ENCODE measurements at regions not wholly inside any gene's neighbourhood (a gene's known extent, or its start where the extent isn't known, plus 50 kb on each side); places are given as distances from the start of the nearest gene placed in this dataset.
"Not testable (repeated sequence)": the region's sequence is repeated elsewhere in the genome, so short reads cannot be mapped to it uniquely, and the experiment has no call there.

DNA sequence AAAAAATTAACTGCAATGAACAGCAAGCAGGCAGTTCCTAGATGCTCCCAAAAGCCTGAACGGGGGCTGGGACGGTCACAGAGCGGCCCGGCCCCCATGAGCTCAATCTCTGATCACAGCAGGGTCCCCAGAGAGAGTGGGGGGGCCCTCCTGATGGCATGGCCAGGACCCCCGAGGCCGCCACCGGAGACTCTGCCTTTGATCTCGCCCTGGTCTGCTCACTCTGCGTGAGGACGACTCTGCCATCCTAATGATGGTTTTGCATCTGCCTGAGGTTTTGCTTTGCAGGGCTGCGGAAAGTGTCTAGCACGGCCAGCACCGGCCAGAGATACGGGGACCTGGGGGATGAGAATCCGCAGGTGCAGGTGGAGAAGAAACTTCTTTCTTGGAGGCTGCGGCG is 103.8 kb downstream of the SHOX start:
- no peak for DNase-seq (ENCODE audit: low spot score in 2 of 2)
- Histone ChIP-seq H3K4me3 (no peak overlapping the region), H3K9me3 (no peaks in the 10 kb centered on the region), H3K36me3 (no peaks in the 10 kb centered on the region), H3K4me1 (no peaks in the 10 kb centered on the region), H3K27me3 (peaks cover 0 to 5% of the 10 kb centered on the region in 2 donors), H3K27ac (no peak overlapping the region)
- TF ChIP-seq CTCF (IDR thresholded peaks at IDR 0.05) (no peak), POLR2AphosphoS5 (IDR thresholded peaks at IDR 0.05) (no peak), POLR2A (IDR thresholded peaks at IDR 0.05) (no peak)
- intact Hi-C loops (cut with DNase I; ENCODE audit: low total_unique reads): no loop called here

- no peaks in the 10 kb centered on the region for H3K36me3 ChIP-seq
- H3K4me3 ChIP-seq: no peak overlapping the region
- peaks cover 0 to 1% of the 10 kb centered on the region in 2 donors for H3K27me3 ChIP-seq
- DNase-seq (ENCODE audit: low spot score in 2 of 2): no peak
- no peaks in the 10 kb centered on the region for H3K4me1 ChIP-seq
- no peak for TF ChIP-seq POLR2A (IDR thresholded peaks at IDR 0.05)
- TF ChIP-seq POLR2AphosphoS5 (IDR thresholded peaks at IDR 0.05): no peak
- no peak for TF ChIP-seq CTCF (IDR thresholded peaks at IDR 0.05)
- intact Hi-C loops (cut with DNase I; ENCODE audit: low total_unique reads): no loop called here
- H3K27ac ChIP-seq: no peak overlapping the region
- H3K9me3 ChIP-seq: no peaks in the 10 kb centered on the region
Measured at GRCh38 chrX:733961-734360, 103.4 kb downstream of the SHOX start.

DNA sequence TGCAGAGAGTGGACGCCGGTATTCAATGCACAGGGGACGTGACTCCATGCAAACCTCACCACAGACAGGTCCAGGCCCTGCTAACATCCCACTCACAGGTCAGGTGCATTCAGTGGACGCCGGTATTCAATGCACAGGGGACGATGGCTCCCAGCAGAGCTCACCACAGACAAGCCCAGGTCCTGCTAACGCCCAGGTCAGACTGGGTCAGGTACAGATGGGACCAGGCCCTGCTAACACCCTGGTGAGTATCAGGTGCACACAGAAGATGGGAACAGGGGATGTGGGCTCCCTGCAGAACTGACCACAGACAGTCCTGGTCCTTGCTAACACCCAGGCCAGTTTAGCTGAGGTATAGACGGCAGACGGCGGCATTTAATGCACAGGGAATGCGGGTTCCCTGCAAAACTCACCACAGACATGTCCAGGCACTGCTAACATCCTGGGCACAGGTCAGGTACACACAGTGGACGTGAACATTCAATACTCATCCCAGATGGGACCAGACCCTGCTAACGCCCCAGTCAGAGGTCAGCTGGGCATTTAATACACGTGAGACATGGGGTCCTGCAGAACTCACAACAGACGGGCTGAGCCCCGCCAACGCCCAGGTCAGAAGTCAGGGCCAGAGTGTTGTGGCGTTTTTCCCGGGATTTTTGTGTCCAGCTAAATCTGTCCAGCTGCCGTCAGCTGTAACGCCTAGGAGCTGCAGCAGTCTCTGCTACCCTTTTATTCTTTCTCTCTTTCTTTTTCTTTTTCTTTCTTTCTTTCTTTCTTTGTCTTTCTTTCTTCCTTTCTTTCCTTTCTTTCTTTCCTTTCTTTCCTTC is 99.2 kb downstream of the SHOX start:
- H3K4me1 ChIP-seq: no peaks in the 10 kb centered on the region
- TF ChIP-seq POLR2A (IDR thresholded peaks at IDR 0.05): no peak
- no peak for TF ChIP-seq CTCF (IDR thresholded peaks at IDR 0.05)
- no peak for TF ChIP-seq POLR2AphosphoS5 (IDR thresholded peaks at IDR 0.05)
- intact Hi-C loops (cut with DNase I; ENCODE audit: low total_unique reads): no loop called here
- H3K27me3 ChIP-seq: no peaks in the 10 kb centered on the region
- H3K4me3 ChIP-seq: no peak overlapping the region
- no peaks in the 10 kb centered on the region for H3K9me3 ChIP-seq
- DNase-seq (ENCODE audit: low spot score in 2 of 2): no peak
- no peak overlapping the region for H3K27ac ChIP-seq
- no peaks in the 10 kb centered on the region for H3K36me3 ChIP-seq

DNA sequence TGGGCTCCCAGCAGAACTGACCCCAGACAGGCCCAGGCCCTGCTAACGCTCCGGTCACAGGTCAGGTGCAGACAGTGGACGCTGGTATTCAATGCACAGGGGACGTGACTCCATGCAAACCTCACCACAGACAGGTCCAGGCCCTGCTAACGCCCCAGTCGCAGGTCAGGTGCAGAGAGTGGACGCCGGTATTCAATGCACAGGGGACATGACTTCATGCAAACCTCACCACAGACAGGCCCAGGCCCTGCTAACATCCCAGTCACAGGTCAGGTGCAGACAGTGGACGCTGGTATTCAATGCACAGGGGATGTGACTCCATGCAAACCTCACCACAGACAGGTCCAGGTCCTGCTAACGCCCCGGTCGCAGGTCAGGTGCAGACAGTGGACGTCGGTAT is 98.5 kb downstream of the SHOX start:
- intact Hi-C loops (cut with DNase I; ENCODE audit: low total_unique reads); H3K4me3 ChIP-seq; H3K9me3 ChIP-seq; H3K4me1 ChIP-seq; H3K36me3 ChIP-seq; H3K27ac ChIP-seq; H3K27me3 ChIP-seq; DNase-seq (ENCODE audit: low spot score in 2 of 2): not testable (repeated sequence)

DNA sequence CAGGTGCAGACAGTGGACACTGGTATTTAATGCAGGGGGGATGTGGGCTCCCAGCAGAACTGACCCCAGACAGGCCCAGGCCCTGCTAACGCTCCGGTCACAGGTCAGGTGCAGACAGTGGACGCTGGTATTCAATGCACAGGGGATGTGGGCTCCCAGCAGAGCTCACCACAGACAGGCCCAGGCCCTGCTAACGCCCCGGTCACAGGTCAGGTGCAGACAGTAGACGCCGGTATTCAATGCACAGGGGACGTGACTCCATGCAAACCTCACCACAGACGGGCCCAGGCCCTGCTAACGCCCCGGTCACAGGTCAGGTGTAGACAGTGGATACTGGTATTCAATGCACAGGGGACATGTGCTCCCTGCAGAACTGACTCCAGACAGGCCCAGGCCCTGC is 98.0 kb downstream of the SHOX start:
- H3K27ac ChIP-seq; intact Hi-C loops (cut with DNase I; ENCODE audit: low total_unique reads); H3K4me1 ChIP-seq; H3K9me3 ChIP-seq; H3K36me3 ChIP-seq; H3K27me3 ChIP-seq; DNase-seq (ENCODE audit: low spot score in 2 of 2); H3K4me3 ChIP-seq: not testable (repeated sequence)

DNA sequence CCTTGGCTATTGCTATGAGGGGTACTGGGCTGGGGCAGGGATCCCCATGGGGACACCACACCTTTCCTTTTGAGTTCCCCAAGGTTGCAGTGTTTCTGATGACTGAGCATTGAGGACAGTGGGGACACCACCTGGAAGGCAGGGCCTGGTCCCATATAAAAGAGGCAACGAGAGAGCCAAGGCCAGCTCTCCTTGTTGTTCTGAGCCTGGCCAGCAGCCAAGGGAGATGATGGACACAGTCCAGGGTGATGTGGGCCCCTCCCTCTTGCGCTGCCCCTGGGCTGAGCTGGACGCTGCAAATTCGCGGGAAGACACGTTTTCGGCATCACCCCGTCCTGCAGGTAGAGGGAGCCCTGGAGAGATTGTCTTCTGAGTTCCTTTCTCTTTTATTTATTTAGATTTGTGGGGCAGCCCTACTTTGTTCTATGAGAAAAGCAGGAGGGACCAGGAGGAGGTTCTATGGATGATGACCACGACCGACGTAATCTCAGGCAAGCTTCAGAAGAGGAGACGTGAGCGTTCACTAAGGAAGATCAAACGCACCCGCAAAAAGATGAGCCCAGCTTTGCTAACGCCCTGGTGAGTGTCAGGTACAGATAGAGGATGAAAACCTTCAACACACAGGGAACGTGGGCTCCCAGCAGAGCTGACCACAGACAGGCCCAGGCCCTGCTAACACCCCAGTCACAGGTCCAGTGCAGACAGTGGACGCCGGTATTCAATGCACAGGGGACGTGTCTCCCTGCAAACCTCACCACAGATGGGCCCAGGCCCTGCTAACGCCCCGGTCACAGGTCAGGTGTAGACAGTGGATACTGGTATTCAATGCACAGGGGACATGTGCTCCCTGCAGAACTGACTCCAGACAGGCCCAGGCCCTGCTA is 97.4 kb downstream of the SHOX start:
- no peaks in the 10 kb centered on the region for H3K36me3 ChIP-seq
- DNase-seq (ENCODE audit: low spot score in 2 of 2): no peak
- intact Hi-C loops (cut with DNase I; ENCODE audit: low total_unique reads): no loop called here
- H3K4me3 ChIP-seq: no peak overlapping the region
- TF ChIP-seq CTCF (IDR thresholded peaks at IDR 0.05): no peak
- no peak for TF ChIP-seq POLR2AphosphoS5 (IDR thresholded peaks at IDR 0.05)
- no peak for TF ChIP-seq POLR2A (IDR thresholded peaks at IDR 0.05)
- H3K27me3 ChIP-seq: no peaks in the 10 kb centered on the region
- H3K4me1 ChIP-seq: no peaks in the 10 kb centered on the region
- peaks cover 9 to 14% of the 10 kb centered on the region in 2 donors for H3K9me3 ChIP-seq
- no peak overlapping the region for H3K27ac ChIP-seq

Data from breast epithelium (tissue), 4 donors.